ENCODE measurements at regions not wholly inside any gene's neighbourhood (a gene's known extent, or its start where the extent isn't known, plus 50 kb on each side); places are given as distances from the start of the nearest gene placed in this dataset.

GRCh38 chr11:92045301-92045700, 179.3 kb upstream of the FAT3 start:
- TF ChIP-seq CTCF (IDR thresholded peaks at IDR 0.05; ENCODE audit: extremely low read depth in 1 of 2, insufficient read depth in 1 of 2, low read depth in 1 of 2, low read length in 2 of 2) = no peak
- no peak for TF ChIP-seq EZH2 (IDR thresholded peaks at IDR 0.05; ENCODE audit: borderline replicate concordance, low read depth, low read length, severe bottlenecking)
- TF ChIP-seq MYC (IDR thresholded peaks at IDR 0.05; ENCODE audit: low read depth, low read length) = no peak
- TF ChIP-seq FOS (IDR thresholded peaks at IDR 0.05; ENCODE audit: borderline replicate concordance, insufficient read depth, low read length) = no peak
- no peak for TF ChIP-seq POLR2A (IDR thresholded peaks at IDR 0.05; ENCODE audit: low read depth, low read length)
- TF ChIP-seq GATA2 (IDR thresholded peaks at IDR 0.05; ENCODE audit: insufficient read depth, insufficient read length, low read depth, low read length) = no peak
- TF ChIP-seq POLR2AphosphoS5 (IDR thresholded peaks at IDR 0.05; ENCODE audit: insufficient read depth, low read depth, low read length) = no peak
- no peak for TF ChIP-seq MAX (IDR thresholded peaks at IDR 0.05; ENCODE audit: insufficient read depth, insufficient read length)
- TF ChIP-seq JUN (IDR thresholded peaks at IDR 0.05; ENCODE audit: borderline replicate concordance, insufficient read depth, insufficient read length, low read depth) = no peak

Data from endothelial cell of umbilical vein (primary cell).